GM23338 (cell line): ENCODE measurements at regions not wholly inside any gene's neighbourhood (a gene's known extent, or its start where the extent isn't known, plus 50 kb on each side); places are given as distances from the start of the nearest gene placed in this dataset.

Source experiments
- ATAC-seq: fragments of 200-7000 bp; cut with Tn5 transposase; 3 replicates; pipeline ENCODE4 v1.9.1; 2020
- DNase-seq: peaks from one replicate; pipeline ENCODE4 v3.0.0-alpha.2; 2015; ENCODE audit warnings: low spot score
- H2AFZ ChIP-seq: fragments of 200-600 bp; sonication (generic); 2 replicates; pipeline ENCODE4 v1.8.0; 2016; ENCODE audit warnings: antibody characterized with exemption, mild to moderate bottlenecking, moderate library complexity
- H3F3A ChIP-seq: fragments of 200-600 bp; sonication (generic); replicated peaks from 2 replicates; pipeline ENCODE4 v1.8.0; 2017; ENCODE audit warnings: antibody characterized with exemption, mixed run types, low read depth
- H3K27ac ChIP-seq: fragments of 200-600 bp; sonication (generic); 2 replicates; pipeline ENCODE4 v1.6.1; 2016; ENCODE audit warnings: low read depth
- H3K27me3 ChIP-seq: fragments of 200-600 bp; sonication (generic); 2 replicates; pipeline ENCODE4 v1.8.0; 2016; ENCODE audit warnings: mild to moderate bottlenecking, mixed run types, moderate library complexity; ENCODE audit not compliant: insufficient read depth
- H3K36me3 ChIP-seq: fragments of 200-600 bp; sonication (generic); 2 replicates; pipeline ENCODE4 v1.8.0; 2016; ENCODE audit warnings: mild to moderate bottlenecking; ENCODE audit not compliant: insufficient read depth
- H3K4me1 ChIP-seq: fragments of 200-600 bp; sonication (generic); 2 replicates; pipeline ENCODE4 v1.8.0; 2016; ENCODE audit warnings: mild to moderate bottlenecking, moderate library complexity; ENCODE audit not compliant: insufficient read depth
- H3K4me2 ChIP-seq: fragments of 200-600 bp; sonication (generic); 2 replicates; pipeline ENCODE4 v1.7.1; 2017; ENCODE audit warnings: mixed run types
- H3K4me3 ChIP-seq: fragments of 200-600 bp; sonication (generic); 2 replicates; pipeline ENCODE4 v1.6.1; 2016; ENCODE audit warnings: mixed run types
- H3K79me2 ChIP-seq: fragments of 200-600 bp; sonication (generic); replicated peaks from 2 replicates; pipeline ENCODE4 v1.8.0; 2017; ENCODE audit warnings: mild to moderate bottlenecking; ENCODE audit not compliant: insufficient read depth
- H3K9me2 ChIP-seq: fragments of 200-600 bp; sonication (generic); 2 replicates; pipeline ENCODE4 v1.8.0; 2017; ENCODE audit not compliant: insufficient read depth
- H4K20me1 ChIP-seq: fragments of 200-600 bp; sonication (generic); replicated peaks from 2 replicates; pipeline ENCODE4 v1.8.0; 2017; ENCODE audit warnings: mild to moderate bottlenecking; ENCODE audit not compliant: insufficient read depth
- H3K27ac Mint-ChIP-seq: 2 replicates; pipeline ENCODE4 v1.8.0; 2020; ENCODE audit warnings: inconsistent platforms, mild to moderate bottlenecking, moderate library complexity, mixed read lengths
- H3K27me3 Mint-ChIP-seq: 3 replicates; pipeline ENCODE4 v1.8.0; 2022; ENCODE audit warnings: low read depth, mild to moderate bottlenecking, moderate library complexity, mixed read lengths, inconsistent platforms; ENCODE audit not compliant: insufficient read depth, poor library complexity
- H3K36me3 Mint-ChIP-seq: 3 replicates; pipeline ENCODE4 v1.8.0; 2021; ENCODE audit warnings: low read depth, mild to moderate bottlenecking, inconsistent platforms, moderate library complexity, mixed read lengths
- H3K4me1 Mint-ChIP-seq: 3 replicates; pipeline ENCODE4 v1.8.0; 2020; ENCODE audit warnings: mild to moderate bottlenecking, inconsistent platforms, mixed read lengths
- H3K4me3 Mint-ChIP-seq: 3 replicates; pipeline ENCODE4 v1.8.0; 2021; ENCODE audit warnings: moderate library complexity, mild to moderate bottlenecking, inconsistent platforms, mixed read lengths
- H3K9me3 Mint-ChIP-seq: 3 replicates; pipeline ENCODE4 v1.8.0; 2020; ENCODE audit warnings: moderate library complexity, mild to moderate bottlenecking, inconsistent platforms, mixed read lengths
- ETS1 ChIP-seq: IDR thresholded peaks from 2 replicates; pipeline ENCODE4 v1.6.1; 2016; ENCODE audit warnings: antibody characterized with exemption
- JUNB ChIP-seq: IDR thresholded peaks from one replicate; pipeline ENCODE4 v1.6.1; 2016; ENCODE audit warnings: antibody characterized with exemption; ENCODE audit not compliant: unreplicated experiment
- NANOG ChIP-seq: IDR thresholded peaks from 2 replicates; pipeline ENCODE4 v1.6.1; 2016; ENCODE audit warnings: antibody characterized with exemption, borderline replicate concordance
- REST ChIP-seq: IDR thresholded peaks from one replicate; pipeline ENCODE4 v1.6.1; 2018; ENCODE audit warnings: antibody characterized with exemption; ENCODE audit not compliant: unreplicated experiment
- STAT1 ChIP-seq: IDR thresholded peaks from one replicate; pipeline ENCODE4 v1.6.1; 2016; ENCODE audit warnings: antibody characterized with exemption; ENCODE audit not compliant: unreplicated experiment
- ZNF114 ChIP-seq: fragments of 250-450 bp; sonication (Bioruptor Pico); IDR thresholded peaks from 2 replicates; pipeline ENCODE4 v1.5.0; 2020; ENCODE audit warnings: mild to moderate bottlenecking, moderate library complexity
- ZNF331 ChIP-seq: fragments of 250-450 bp; sonication (Bioruptor Pico); IDR thresholded peaks from 2 replicates; pipeline ENCODE4 v1.5.0; 2020; ENCODE audit warnings: low read depth, mild to moderate bottlenecking, moderate library complexity
- ZNF462 ChIP-seq: fragments of 250-450 bp; sonication (Bioruptor Pico); IDR thresholded peaks from 2 replicates; pipeline ENCODE4 v1.5.0; 2020; ENCODE audit warnings: mild to moderate bottlenecking, moderate library complexity

- no peak for TF ChIP-seq ZNF462
- TF ChIP-seq ETS1 = no peak
These were observed 86.9 kb downstream of the CRYGS start (continued) for GRCh38 chr3:186457236-186457635.

GRCh38 chr3:186456731-186457191 lies 87.4 kb downstream of the CRYGS start:
- no peak overlapping the region for H3K4me2 ChIP-seq

More at GRCh38 chr3:186456731-186457191, 87.4 kb downstream of the CRYGS start:
- Mint-ChIP-seq H3K27ac (no peak overlapping the region), H3K4me1 (peaks cover 18% of the 10 kb centered on the region), H3K9me3 (no peaks in the 10 kb centered on the region), H3K36me3 (no peaks in the 10 kb centered on the region), H3K4me3 (no peak overlapping the region), H3K27me3 (peaks cover 6% of the 10 kb centered on the region)
- H3K27me3 ChIP-seq = no peaks in the 10 kb centered on the region
- no peaks in the 10 kb centered on the region for H3K79me2 ChIP-seq
- H3K4me3 ChIP-seq = no peak overlapping the region
- no peaks in the 10 kb centered on the region for H3K4me1 ChIP-seq
- ATAC-seq = no peak
- DNase-seq = no peak
- H3K9me2 ChIP-seq = no peaks in the 10 kb centered on the region
- H3F3A ChIP-seq = no peaks in the 10 kb centered on the region
- H3K27ac ChIP-seq = no peak overlapping the region
- TF ChIP-seq STAT1 = no peak
- TF ChIP-seq ZNF331 (CRISPR knock-in tag) = no peak
- no peak for TF ChIP-seq ETS1
- TF ChIP-seq ZNF114 = no peak
- no peak for TF ChIP-seq REST
- TF ChIP-seq JUNB = no peak
- TF ChIP-seq NANOG = no peak
- no peaks in the 10 kb centered on the region for H4K20me1 ChIP-seq
- peak overlapping the region; percentile 47; the same call in 1 of the 2 replicates for H2AFZ ChIP-seq
- H3K36me3 ChIP-seq = no peaks in the 10 kb centered on the region
